HG02763 (cell line): ENCODE measurements at regions not wholly inside any gene's neighbourhood (a gene's known extent, or its start where the extent isn't known, plus 50 kb on each side); places are given as distances from the start of the nearest gene placed in this dataset.

Experiments used
- ATAC-seq: cut with Tn5 transposase; IDR thresholded peaks from one replicate; pipeline ENCODE4 v1.9.1; 2021; ENCODE audit warnings: mild to moderate bottlenecking, moderate library complexity; ENCODE audit not compliant: unreplicated experiment

DNA sequence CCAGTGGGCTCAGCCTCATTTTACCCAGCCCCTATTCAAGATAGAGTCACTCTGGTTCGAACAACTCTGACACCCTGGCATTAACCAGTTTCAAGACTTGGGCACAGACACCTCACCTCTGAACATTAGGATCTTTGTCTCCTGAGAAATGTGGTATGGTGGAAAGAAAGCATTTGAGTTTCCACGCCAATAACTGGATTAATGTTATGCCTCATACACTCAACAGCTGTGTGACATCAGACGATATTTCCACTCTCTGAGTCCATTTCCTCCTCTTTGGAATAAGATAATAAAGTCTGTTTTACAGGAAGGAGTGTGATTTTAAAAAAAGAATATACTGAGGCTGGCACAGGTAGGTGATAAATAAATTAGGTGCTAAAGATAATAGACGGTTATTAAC lies 121.3 kb upstream of the CHL1 start:
- no peak for ATAC-seq

- no peak for ATAC-seq
Observed at GRCh38 chr3:79542-79941, 117.0 kb upstream of the CHL1 start.

DNA sequence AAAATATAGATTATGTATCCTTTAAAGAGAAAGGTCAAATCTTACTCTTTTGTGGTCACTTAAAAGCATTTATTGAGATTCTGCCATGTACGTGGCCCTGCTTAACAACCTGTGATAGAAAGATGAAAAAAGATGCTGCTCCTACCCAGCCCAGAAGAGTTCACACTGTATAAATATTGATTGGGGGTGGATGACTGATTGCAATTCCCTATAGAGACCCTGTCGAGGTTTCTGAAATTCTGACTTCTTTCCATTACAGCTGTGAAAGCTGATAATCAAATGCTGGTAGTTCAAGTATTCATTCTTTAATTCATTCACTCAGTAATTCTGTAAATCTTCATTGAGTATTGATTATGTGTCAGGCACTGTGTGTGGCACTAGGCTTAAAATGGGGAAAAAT lies 114.1 kb upstream of the CHL1 start:
- no peak for ATAC-seq

- ATAC-seq = no peak
Observed at GRCh38 chr3:83096-83495, 113.5 kb upstream of the CHL1 start.

DNA sequence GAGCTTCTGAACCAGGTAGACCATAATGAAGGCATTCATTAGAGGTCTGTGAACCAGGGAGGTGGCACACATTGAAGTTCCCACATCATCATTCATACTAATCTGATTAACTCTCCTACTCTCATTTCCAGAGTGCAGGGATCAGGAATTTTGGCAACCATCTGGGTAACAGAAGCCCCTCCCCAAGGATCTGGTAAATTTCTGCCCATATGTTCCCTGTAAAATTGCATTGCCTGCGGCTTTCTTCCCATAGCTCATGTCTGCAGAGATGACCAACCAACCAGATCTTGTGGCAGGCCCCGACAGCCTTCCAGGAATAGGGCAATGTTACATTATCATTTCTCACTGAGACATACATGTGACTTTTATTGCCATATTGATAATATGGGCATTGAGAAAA lies 111.4 kb upstream of the CHL1 start:
- no peak for ATAC-seq

DNA sequence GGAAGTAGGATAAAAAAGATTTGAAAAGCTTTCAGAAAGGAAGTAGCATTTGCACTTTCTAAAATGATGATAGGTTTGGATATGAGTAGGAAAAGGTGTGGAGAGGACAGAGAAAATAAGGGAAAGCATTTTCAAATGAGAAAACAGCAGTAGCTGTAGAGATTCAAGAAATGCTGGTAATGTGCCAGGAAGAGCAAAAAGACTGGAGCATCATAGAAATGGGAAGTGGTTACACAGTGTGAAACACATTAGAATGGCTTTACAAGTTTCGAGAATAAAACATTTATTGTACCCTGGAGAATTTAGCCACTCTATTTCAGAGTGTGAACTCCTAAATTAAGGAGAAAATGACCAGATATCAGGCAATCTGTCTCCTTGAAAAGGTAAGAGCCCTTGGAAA lies 108.3 kb upstream of the CHL1 start:
- ATAC-seq = no peak

GRCh38 chr3:93746-94145 lies 102.8 kb upstream of the CHL1 start:
- no peak for ATAC-seq

DNA sequence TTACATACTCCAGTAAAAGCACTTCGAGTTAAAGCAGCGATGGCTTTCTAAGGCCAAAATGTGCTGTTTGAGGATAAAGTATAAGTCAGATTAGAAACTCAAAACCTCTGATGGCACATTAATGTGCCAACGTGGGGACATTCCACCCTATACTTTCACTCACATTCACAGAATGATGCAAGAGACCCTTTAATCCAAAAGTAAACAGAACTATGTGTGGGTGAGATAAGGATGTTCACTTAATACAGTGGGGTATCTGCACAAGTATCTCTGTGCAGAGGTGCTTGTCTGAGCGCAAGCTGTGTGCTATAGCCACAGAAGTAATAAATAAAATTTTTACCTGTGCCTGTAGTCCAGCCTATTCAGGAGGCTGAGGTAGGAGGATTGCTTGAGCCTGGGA lies 100.3 kb upstream of the CHL1 start:
- ATAC-seq = no peak

DNA sequence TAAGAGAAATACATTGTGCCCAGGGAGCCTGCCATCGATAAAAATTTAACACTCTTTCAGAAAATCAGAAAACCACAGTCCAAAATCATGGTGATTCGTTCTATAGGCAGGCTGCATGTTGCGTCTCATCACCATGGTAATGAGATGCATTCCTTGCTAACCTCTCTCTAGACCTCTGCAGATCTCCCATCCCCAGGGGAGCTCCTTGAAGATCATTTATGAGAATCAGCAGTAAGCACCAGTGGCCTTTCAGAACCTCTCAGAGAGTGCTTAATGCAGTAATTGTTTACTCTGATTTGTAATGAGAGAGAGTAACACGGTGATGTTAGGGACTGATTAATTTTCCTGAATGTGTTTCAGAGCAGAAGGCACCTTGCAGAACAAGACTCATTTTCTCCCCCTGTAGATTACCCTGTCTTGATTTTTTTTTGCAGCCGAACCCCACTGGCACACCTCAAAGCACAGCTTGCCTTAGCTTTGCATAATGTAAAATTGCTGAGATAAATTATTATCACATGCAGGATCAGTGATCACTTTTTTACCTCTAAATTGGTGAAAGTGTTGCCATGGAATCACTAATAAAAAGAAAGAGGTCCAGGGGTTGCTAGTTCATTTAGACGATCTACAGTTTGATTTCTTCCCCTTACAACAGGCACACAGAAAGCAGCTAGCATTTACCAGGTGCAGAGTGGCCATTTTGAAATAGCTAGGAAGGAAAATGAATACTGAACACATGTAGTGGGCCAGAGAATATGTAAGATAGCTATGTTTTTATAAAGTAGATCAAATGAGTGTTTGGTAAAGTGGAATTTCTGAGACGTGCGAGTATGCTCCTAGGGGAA lies 98.9 kb upstream of the CHL1 start:
- ATAC-seq = no peak

GRCh38 chr3:98259-98654 lies 98.3 kb upstream of the CHL1 start:
- ATAC-seq = no peak

DNA sequence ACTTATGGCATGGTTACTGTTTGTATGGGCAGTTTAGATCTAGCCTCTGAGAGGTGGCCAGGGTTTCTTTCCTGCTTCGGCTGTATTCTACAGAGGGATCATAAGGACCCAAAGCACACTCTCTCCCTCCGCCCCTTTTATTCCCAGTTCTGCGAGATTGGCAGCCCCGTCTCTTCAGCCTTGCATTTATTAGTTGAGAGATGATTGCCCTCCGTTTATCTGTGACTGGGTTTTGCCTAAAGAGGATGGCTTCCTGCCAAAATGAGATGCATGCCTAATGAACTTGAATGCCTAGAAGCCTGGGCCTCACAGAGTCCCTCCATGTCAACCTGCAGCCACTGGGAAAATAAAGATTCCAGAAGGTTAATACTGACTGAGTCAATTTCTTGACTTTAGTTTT lies 97.1 kb upstream of the CHL1 start:
- ATAC-seq = no peak

GRCh38 chr3:102484-102883 lies 94.1 kb upstream of the CHL1 start:
- no peak for ATAC-seq

DNA sequence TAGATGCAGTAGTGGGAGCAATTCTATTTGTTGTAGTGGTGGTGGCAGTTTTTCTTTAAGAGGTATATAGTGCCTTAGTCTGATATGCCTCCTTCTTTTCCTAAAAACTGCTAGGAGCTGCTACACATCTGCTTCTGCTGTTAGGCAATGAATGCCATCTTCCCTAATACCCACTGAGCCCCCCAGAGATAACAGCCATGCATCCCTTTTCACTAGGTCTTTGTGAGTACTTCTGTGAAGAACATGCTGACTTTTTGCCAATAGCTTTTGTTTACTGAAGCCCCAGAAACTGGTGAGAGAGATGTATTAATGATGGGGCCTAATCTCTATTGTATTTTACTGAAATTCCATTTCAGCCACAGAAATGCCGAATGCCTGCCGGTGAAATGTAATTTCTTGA lies 92.6 kb upstream of the CHL1 start:
- ATAC-seq = no peak

DNA sequence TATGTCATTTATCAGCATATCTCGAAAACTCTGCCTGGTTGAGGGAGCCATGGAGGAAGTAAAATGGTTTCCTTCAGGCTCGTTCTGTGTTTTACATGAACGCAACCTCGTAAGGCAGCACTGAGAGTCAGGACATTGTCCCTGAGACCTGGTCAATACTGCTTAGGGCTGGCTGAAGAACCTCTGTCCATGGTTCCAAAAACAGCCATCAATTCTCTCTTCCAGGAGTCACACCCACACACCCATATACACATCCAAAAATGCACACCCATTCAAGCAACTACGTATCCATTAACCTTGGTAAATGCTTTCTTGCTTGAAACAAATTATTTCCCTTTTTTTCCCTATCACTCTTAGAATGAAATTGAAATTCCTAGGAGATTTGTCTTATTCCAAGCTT lies 91.0 kb upstream of the CHL1 start:
- no peak for ATAC-seq

GRCh38 chr3:106619-107018 lies 89.9 kb upstream of the CHL1 start:
- no peak for ATAC-seq

- peak; percentile 77 for ATAC-seq
Observed at GRCh38 chr3:111143-112069, 85.2 kb upstream of the CHL1 start.

DNA sequence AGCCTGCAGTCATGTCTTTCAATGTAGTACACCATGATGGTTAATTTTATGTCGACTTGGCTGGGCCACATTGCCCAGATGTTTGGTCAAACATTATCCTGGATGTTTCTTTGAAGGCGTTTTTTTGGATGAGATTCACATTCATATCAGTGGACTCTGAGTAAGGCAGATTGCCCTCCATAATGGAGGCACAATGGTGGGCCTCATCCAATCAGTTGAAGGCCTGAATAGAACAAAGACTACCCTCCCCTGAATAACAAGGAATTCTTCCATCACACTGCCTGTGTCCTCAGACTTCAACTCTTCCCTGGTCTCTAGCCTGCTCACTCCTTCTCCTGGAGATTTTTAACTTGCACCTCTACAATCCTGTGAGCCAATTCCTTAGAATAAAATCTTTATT lies 83.8 kb upstream of the CHL1 start:
- ATAC-seq = no peak

DNA sequence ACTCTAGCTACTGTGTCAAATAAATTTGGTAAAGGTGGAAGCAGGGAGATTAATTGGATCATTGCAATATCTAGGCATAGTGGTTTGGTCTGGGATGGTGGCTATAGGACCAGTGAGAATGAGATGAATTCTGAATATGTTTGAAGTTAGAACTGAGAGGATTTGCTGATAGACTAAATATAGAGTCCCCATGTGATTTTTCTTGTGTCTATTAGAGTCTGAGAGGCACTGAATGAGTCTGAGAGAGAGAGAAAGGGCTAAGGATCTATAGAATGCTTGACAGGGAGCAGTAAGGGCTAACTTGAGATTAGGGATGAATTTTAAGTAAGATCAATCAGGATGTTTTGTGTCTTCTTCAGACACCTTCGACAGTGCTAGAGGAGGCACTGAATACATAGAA lies 77.9 kb upstream of the CHL1 start:
- ATAC-seq = no peak

DNA sequence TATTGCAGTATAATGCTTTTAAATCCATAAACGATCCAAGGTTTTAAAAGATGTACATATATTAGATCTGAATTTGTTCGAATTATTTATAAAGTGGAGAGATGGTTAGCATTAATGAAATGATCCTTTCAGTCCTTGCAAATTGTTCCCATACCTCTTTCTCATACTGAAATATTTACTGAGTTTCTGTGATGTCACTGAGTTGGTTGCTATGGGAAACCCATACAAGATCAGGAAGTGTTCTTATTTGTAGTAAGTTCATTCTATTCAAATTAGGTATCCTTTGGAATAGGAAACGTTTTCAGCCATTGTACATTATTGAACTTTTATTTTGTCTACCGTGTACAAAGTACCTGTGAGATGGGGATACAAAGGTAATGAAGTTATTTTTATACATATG lies 73.2 kb upstream of the CHL1 start:
- no peak for ATAC-seq

- no peak for ATAC-seq
Observed at GRCh38 chr3:124557-125179, 71.9 kb upstream of the CHL1 start.

DNA sequence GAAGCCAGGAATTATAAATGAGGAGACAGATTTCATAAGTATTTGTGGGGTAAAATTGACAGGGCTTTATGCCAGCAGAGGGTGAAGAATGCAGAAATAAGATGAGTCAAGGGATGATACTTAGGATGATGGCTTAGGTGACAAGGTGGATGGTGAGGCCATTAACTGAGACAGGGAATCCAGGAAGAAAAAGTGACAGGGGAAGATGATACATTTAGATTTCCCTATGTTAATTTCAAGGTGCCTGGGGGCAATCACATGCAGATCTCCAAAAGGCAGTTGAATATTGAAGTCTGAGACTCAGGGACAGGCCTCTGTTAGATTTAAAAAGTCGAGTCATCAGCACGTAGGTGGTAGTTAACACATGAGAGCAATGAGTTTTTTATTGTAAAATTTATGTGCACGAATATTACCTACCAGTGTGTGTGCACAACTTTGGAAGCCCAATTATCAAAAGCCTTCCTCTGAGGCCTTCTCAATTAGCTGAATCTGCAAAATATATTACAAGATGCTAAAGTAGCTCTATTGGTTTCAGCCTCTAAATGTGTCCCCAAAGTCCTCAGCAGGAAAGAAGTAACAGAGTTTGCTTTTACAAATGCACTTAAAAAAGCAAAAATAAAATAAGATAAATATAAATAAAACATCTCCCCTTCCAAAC lies 67.9 kb upstream of the CHL1 start:
- ATAC-seq = no peak
